ENCODE measurements at regions not wholly inside any gene's neighbourhood (a gene's known extent, or its start where the extent isn't known, plus 50 kb on each side); places are given as distances from the start of the nearest gene placed in this dataset.

DNA sequence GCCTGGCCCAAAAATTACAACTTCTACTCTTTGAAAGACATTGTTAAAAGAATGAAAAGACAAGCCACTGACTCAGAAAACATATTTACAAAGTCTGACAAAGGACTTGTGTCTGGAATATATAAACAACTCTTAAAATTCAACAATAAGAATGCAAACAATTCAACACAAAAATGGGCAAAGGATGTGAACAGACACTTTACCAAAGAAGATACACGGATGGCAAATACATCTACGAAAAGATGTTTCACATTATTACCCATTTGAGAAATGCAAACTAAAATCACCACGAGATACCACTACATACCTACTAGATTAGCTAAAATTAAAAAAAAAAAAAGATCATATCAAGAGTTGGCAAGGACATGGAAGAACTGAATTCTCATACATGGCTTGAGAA, 80.8 kb upstream of the METRNL start:
- Histone ChIP-seq H3K27me3 (no peaks in the 10 kb centered on the region), H3K4me3 (no peak overlapping the region), H3K4me1 (no peaks in the 10 kb centered on the region), H3K27ac (no peak overlapping the region), H3K36me3 (no peaks in the 10 kb centered on the region), H3K9me3 (no peaks in the 10 kb centered on the region)
- DNase-seq (no peak), FAIRE-seq (no peak), ATAC-seq (no peak)
- TF ChIP-seq, protein P1, sequence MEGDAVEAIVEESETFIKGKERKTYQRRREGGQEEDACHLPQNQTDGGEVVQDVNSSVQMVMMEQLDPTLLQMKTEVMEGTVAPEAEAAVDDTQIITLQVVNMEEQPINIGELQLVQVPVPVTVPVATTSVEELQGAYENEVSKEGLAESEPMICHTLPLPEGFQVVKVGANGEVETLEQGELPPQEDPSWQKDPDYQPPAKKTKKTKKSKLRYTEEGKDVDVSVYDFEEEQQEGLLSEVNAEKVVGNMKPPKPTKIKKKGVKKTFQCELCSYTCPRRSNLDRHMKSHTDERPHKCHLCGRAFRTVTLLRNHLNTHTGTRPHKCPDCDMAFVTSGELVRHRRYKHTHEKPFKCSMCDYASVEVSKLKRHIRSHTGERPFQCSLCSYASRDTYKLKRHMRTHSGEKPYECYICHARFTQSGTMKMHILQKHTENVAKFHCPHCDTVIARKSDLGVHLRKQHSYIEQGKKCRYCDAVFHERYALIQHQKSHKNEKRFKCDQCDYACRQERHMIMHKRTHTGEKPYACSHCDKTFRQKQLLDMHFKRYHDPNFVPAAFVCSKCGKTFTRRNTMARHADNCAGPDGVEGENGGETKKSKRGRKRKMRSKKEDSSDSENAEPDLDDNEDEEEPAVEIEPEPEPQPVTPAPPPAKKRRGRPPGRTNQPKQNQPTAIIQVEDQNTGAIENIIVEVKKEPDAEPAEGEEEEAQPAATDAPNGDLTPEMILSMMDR (IDR thresholded peaks at IDR 0.05): no peak
- intact Hi-C loops (cut with DNase I): no loop called here
- whole genome bisulfite sequencing, 2 donors: 92 to 96% methylated on average over 3 of the region's 3 CpGs

DNA sequence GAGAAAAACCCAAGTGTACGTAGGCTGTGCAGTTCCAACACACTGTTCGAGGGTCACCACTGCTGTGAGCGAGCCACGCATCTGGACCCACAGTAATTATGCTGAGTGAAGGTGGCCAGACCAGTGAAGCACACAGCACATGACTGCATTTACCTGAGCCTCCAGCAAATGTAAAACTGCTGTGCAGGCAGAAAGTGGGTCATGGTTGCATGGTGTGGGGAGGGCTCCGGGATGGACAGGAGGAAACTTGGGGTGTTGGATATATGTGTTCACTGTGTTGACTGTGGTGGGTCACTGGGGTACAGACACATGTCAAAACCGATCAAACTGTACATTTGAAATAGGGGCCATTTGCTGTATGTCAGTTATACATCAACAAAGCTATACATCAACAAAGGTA, 78.7 kb upstream of the METRNL start:
- Histone ChIP-seq H3K27me3 (no peaks in the 10 kb centered on the region), H3K4me1 (no peaks in the 10 kb centered on the region), H3K4me3 (no peak overlapping the region), H3K36me3 (no peaks in the 10 kb centered on the region), H3K27ac (no peak overlapping the region), H3K9me3 (no peaks in the 10 kb centered on the region)
- 69 to 77% methylated on average over 6 of the region's 6 CpGs for WGBS, 2 donors
- TF ChIP-seq, protein P1 (IDR thresholded peaks at IDR 0.05): no peak
- DNase-seq: no peak
- no peak for ATAC-seq
- intact Hi-C loops (cut with DNase I): no loop called here
- FAIRE-seq: no peak

DNA sequence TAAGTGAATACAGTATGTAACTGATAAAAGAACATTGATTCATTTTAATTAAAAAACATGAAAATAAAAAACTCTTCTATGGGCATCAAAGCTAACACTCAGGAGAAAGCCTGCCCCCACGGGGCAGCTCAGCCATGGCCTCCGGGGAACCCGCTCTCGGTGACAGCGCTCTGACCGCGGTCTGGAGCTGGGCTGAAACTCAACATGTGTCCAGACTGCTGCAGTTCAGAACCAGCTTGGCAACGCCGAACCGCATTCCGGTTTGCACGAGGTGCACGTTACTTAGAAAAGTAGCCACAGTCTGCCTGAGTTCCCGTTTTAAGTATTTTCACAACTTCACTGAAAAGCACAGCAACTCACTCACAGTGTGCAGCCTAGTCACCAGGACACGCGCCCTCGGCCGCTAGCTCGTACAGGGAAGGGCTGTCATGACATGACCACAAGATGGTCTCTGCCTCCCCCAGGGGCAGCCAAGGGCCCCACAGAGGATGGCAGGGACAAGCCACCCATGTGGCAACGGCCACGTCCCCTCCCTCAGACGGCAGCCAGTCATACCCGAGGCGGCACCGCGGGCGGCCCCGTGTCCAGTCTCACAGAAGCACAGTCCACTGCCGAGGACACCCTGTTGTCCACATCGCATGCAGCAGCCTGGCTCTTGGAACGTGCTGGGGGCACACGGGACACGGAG, 77.1 kb upstream of the METRNL start:
- WGBS, 2 donors: 97 to 99% methylated on average over 33 of the region's 33 CpGs

DNA sequence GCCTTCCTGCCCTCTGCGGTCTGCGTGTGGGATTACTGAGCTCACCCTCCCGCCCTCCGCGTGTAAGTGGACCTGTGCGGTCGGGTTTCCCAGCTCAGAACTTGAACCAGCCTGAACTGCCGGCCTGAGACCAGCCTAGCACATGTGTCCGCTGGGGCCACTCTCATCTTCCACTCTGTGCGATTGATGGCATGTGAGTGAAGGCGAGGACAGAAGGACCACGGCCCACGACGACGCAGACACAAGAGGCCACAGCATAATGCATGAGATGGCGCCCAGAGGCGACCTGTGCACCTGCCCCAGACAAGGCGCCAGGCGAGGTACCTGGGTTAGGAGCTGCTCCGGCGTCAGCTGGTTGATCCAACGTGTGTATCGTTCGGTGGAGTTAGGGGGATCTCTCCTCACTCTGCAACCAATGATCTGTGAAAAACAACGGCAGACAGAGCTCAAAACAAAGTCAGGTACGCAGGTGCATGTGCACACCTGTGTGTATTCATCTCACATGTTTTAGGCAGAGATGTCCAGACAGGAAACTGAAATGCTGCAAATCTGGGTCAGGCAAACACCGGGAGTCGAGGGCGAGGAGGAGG, 74.5 kb upstream of the METRNL start:
- Histone ChIP-seq H3K36me3 (no peaks in the 10 kb centered on the region), H3K4me3 (no peak overlapping the region), H3K27me3 (no peaks in the 10 kb centered on the region), H3K27ac (no peak overlapping the region), H3K9me3 (no peaks in the 10 kb centered on the region), H3K4me1 (no peaks in the 10 kb centered on the region)
- DNase-seq (no peak), FAIRE-seq (no peak), ATAC-seq (no peak)
- TF ChIP-seq, protein P1 (IDR thresholded peaks at IDR 0.05): no peak
- intact Hi-C loops (cut with DNase I): no loop called here
- WGBS, 2 donors: 93 to 94% methylated on average over 29 of the region's 29 CpGs

More for the DNA sequence above, 77.1 kb upstream of the METRNL start:
- no peaks in the 10 kb centered on the region for H3K36me3 ChIP-seq
- H3K27ac ChIP-seq: no peak overlapping the region
- ATAC-seq (no peak), FAIRE-seq (no peak), DNase-seq (no peak)
- no peaks in the 10 kb centered on the region for H3K9me3 ChIP-seq
- H3K4me3 ChIP-seq: no peak overlapping the region
- TF ChIP-seq, protein P1 (IDR thresholded peaks at IDR 0.05): no peak
- H3K27me3 ChIP-seq: no peaks in the 10 kb centered on the region
- intact Hi-C loops (cut with DNase I): no loop called here
- H3K4me1 ChIP-seq: no peaks in the 10 kb centered on the region

DNA sequence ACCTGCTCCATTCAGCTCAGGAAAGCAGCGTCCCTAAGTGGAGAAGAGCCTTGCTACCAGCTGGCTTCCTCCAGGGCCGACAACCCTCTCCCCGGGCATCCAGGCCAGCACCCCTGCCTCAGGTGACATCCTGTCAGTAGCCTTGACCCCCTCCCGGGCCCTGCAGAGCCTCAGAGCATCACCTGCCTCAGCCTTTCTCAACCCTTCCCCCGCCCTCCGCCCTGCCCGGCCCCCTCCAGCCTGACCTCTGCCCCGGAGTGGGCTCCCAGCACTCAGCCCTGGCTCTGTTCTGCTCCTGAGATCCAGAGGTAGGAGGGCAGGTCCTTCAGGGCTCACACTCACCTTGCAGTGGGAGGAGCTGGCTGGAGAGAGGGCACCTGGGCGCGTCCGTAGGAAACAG, 73.8 kb upstream of the METRNL start:
- Histone ChIP-seq H3K27me3 (no peaks in the 10 kb centered on the region), H3K27ac (no peak overlapping the region), H3K4me3 (no peak overlapping the region), H3K36me3 (no peaks in the 10 kb centered on the region), H3K9me3 (no peaks in the 10 kb centered on the region), H3K4me1 (no peaks in the 10 kb centered on the region)
- FAIRE-seq (no peak), ATAC-seq (no peak), DNase-seq (no peak)
- intact Hi-C loops (cut with DNase I): no loop called here
- TF ChIP-seq, protein P1 (IDR thresholded peaks at IDR 0.05): no peak
- WGBS, 2 donors: 92% methylated on average over 11 of the region's 11 CpGs

Measured in pancreas (tissue), 10 donors.